GM12878 (cell line): ENCODE measurements at regions not wholly inside any gene's neighbourhood (a gene's known extent, or its start where the extent isn't known, plus 50 kb on each side); places are given as distances from the start of the nearest gene placed in this dataset.

ENCODE experiments used
- BMI1 ChIP-seq: fragments of 450-650 bp; IDR thresholded peaks from 2 replicates; pipeline ENCODE4 v1.6.1; 2016; ENCODE audit warnings: mild to moderate bottlenecking, moderate library complexity, borderline replicate concordance
- CEBPB ChIP-seq, 2 experiments: fragments of 150-350 bp in 1 of 2; IDR thresholded peaks; 2 replicates each; pipeline ENCODE4 v1.6.1; 2012 to 2014; ENCODE audit warnings: low read depth in 2 of 2, low read length in 2 of 2, borderline replicate concordance in 1 of 2, inconsistent platforms in 1 of 2

- TF ChIP-seq BMI1, result no peak
- no peak for TF ChIP-seq CEBPB (IDR thresholded peaks at IDR 0.05; ENCODE audit: borderline replicate concordance in 1 of 2, low read depth in 2 of 2, low read length in 2 of 2)
Measured at GRCh38 chr12:94750864-94751263, 100.5 kb upstream of the TMCC3 start.
